Neuronal stem cell (in vitro differentiated cells): ENCODE measurements at regions not wholly inside any gene's neighbourhood (a gene's known extent, or its start where the extent isn't known, plus 50 kb on each side); places are given as distances from the start of the nearest gene placed in this dataset.

Experiments used
- DNase-seq: peaks from one replicate; pipeline ENCODE4 v3.0.0-alpha.2; 2013; ENCODE audit warnings: low spot score
- H2AFZ ChIP-seq: one replicate; pipeline ENCODE4 v1.6.1; 2013; ENCODE audit warnings: mild to moderate bottlenecking, low read length, inconsistent platforms
- H2AK5ac ChIP-seq: 2 replicates; pipeline ENCODE4 v1.6.1; 2013; ENCODE audit warnings: low read depth, mild to moderate bottlenecking, inconsistent platforms, low read length, moderate library complexity, mixed read lengths
- H2BK120ac ChIP-seq: 2 replicates; pipeline ENCODE4 v1.6.1; 2013; ENCODE audit warnings: low read depth, mild to moderate bottlenecking, inconsistent platforms, low read length, moderate library complexity, mixed read lengths
- H2BK12ac ChIP-seq: one replicate; pipeline ENCODE4 v1.6.1; 2013; ENCODE audit warnings: low read length, inconsistent platforms
- H2BK15ac ChIP-seq: 2 replicates; pipeline ENCODE4 v1.6.1; 2013; ENCODE audit warnings: mild to moderate bottlenecking, low read length, inconsistent platforms, mixed read lengths
- H2BK5ac ChIP-seq: one replicate; pipeline ENCODE4 v1.6.1; 2013; ENCODE audit warnings: inconsistent platforms, mild to moderate bottlenecking, low read length, moderate library complexity
- H3K14ac ChIP-seq: one replicate; pipeline ENCODE4 v1.6.1; 2013; ENCODE audit warnings: low read length, inconsistent platforms
- H3K18ac ChIP-seq: 2 replicates; pipeline ENCODE4 v1.6.1; 2013; ENCODE audit warnings: low read length, inconsistent platforms
- H3K23ac ChIP-seq: 2 replicates; pipeline ENCODE4 v1.6.1; 2013; ENCODE audit warnings: low read depth, mild to moderate bottlenecking, mixed read lengths, low read length, inconsistent platforms; ENCODE audit not compliant: poor library complexity
- H3K27ac ChIP-seq: replicated peaks from 3 replicates; pipeline ENCODE4 v1.5.1; 2013; ENCODE audit warnings: low read length, inconsistent platforms
- H3K27me3 ChIP-seq, 3 experiments: 2 replicates each; pipeline ENCODE4 v1.6.1; 2013; ENCODE audit warnings: low read length in 3 of 3, mild to moderate bottlenecking in 2 of 3, inconsistent platforms in 1 of 3, low read depth in 1 of 3, mixed read lengths in 1 of 3, moderate library complexity in 1 of 3; ENCODE audit not compliant: control insufficient read depth in 3 of 3, insufficient read depth in 3 of 3
- H3K36me3 ChIP-seq, 2 donors: replicated peaks in 1 of 2; 2 replicates each; pipeline ENCODE4 v1.6.1; 2013; ENCODE audit warnings: low read length in 2 of 2; ENCODE audit not compliant: control insufficient read depth in 2 of 2, insufficient read depth in 2 of 2
- H3K4ac ChIP-seq: 2 replicates; pipeline ENCODE4 v1.6.1; 2013; ENCODE audit warnings: inconsistent platforms, mild to moderate bottlenecking, low read length, moderate library complexity
- H3K4me1 ChIP-seq, 2 donors: 1 replicate in 1 of 2; 2 replicates in 1 of 2; pipeline ENCODE4 v1.6.1; 2013; ENCODE audit warnings: low read length in 2 of 2, low read depth in 1 of 2; ENCODE audit not compliant: control insufficient read depth in 2 of 2, insufficient read depth in 1 of 2
- H3K4me2 ChIP-seq: one replicate; pipeline ENCODE4 v1.6.1; 2013; ENCODE audit warnings: mild to moderate bottlenecking, low read length, inconsistent platforms; ENCODE audit not compliant: insufficient read depth, poor library complexity, severe bottlenecking
- H3K4me3 ChIP-seq, 2 donors: 2 replicates each; pipeline ENCODE4 v1.5.1; 2013; ENCODE audit warnings: low read length in 2 of 2, mild to moderate bottlenecking in 2 of 2, inconsistent platforms in 1 of 2, moderate library complexity in 1 of 2
- H3K79me1 ChIP-seq: one replicate; pipeline ENCODE4 v1.6.1; 2013; ENCODE audit warnings: low read depth, mild to moderate bottlenecking, inconsistent platforms, low read length, moderate library complexity
- H3K9ac ChIP-seq: one replicate; pipeline ENCODE4 v1.6.1; 2013; ENCODE audit warnings: mild to moderate bottlenecking, low read depth, low read length, inconsistent platforms; ENCODE audit not compliant: poor library complexity
- H3K9me3 ChIP-seq, 2 donors: replicated peaks in 1 of 2; 2 replicates each; pipeline versions ENCODE3 to v1.6.1; 2013; ENCODE audit warnings: low read length in 2 of 2, mild to moderate bottlenecking in 2 of 2, inconsistent platforms in 1 of 2, low read depth in 1 of 2, mixed read lengths in 1 of 2, moderate library complexity in 1 of 2; ENCODE audit not compliant: control insufficient read depth in 2 of 2, insufficient read depth in 1 of 2
- H4K8ac ChIP-seq: one replicate; pipeline ENCODE4 v1.6.1; 2013; ENCODE audit warnings: low read depth, mild to moderate bottlenecking, inconsistent platforms, low read length, moderate library complexity
- H4K91ac ChIP-seq: one replicate; pipeline ENCODE4 v1.6.1; 2013; ENCODE audit warnings: low read length, low read depth, mild to moderate bottlenecking, inconsistent platforms; ENCODE audit not compliant: poor library complexity
- WGBS, 2 donors: extraction: QIAGEN DNeasy Blood & Tissue Kit; methylation state at CpG; one replicate each; pipeline ENCODE4 v1.1.7; 2013; ENCODE audit warnings: missing lambda C conversion rate in 2 of 2, mixed read lengths in 1 of 2; ENCODE audit not compliant: insufficient read length in 2 of 2, insufficient replicate concordance in 1 of 2; ENCODE audit errors: extremely low coverage in 2 of 2; 5-methylcytosine and 5-hydroxymethylcytosine counted together

GRCh38 chr5:96265487-96265886 is 167.6 kb downstream of the PCSK1 start:
- no peak for DNase-seq
- WGBS, 2 donors: no CpG with 5 or more reads among the region's 1 CpG
- no peak overlapping the region for H3K4me3 ChIP-seq
- no peak overlapping the region for H2BK15ac ChIP-seq
- no peak overlapping the region for H2AFZ ChIP-seq
- no peaks in the 10 kb centered on the region for H3K79me1 ChIP-seq
- H2AK5ac ChIP-seq: no peak overlapping the region
- no peak overlapping the region for H2BK12ac ChIP-seq
- no peak overlapping the region for H2BK120ac ChIP-seq
- H4K91ac ChIP-seq: no peak overlapping the region
- no peaks in the 10 kb centered on the region for H3K36me3 ChIP-seq
- peaks cover 0 to 15% of the 10 kb centered on the region in 2 donors for H3K9me3 ChIP-seq
- H3K14ac ChIP-seq: no peak overlapping the region
- no peak overlapping the region for H4K8ac ChIP-seq
- no peaks in the 10 kb centered on the region for H3K4me1 ChIP-seq
- H3K9ac ChIP-seq: no peak overlapping the region
- no peaks in the 10 kb centered on the region for H3K27me3 ChIP-seq
- H3K4ac ChIP-seq: no peak overlapping the region
- H2BK5ac ChIP-seq: no peak overlapping the region
- no peak overlapping the region for H3K23ac ChIP-seq
- H3K4me2 ChIP-seq: no peak overlapping the region
- H3K18ac ChIP-seq: no peak overlapping the region
- no peak overlapping the region for H3K27ac ChIP-seq

GRCh38 chr5:96264047-96264446 is 169.0 kb downstream of the PCSK1 start:
- no peak overlapping the region for H3K14ac ChIP-seq
- no peak overlapping the region for H3K27ac ChIP-seq
- no peaks in the 10 kb centered on the region for H3K36me3 ChIP-seq
- H3K18ac ChIP-seq: no peak overlapping the region
- no peak overlapping the region for H2BK120ac ChIP-seq
- no peak overlapping the region for H2BK15ac ChIP-seq
- no peak overlapping the region for H3K4me3 ChIP-seq
- H3K9ac ChIP-seq: no peak overlapping the region
- H2AK5ac ChIP-seq: no peak overlapping the region
- no peak for DNase-seq
- H3K23ac ChIP-seq: no peak overlapping the region
- H3K4me1 ChIP-seq: no peaks in the 10 kb centered on the region
- no peak overlapping the region for H3K4ac ChIP-seq
- peaks cover 0 to 8% of the 10 kb centered on the region in 2 donors for H3K9me3 ChIP-seq
- no peak overlapping the region for H2AFZ ChIP-seq
- no peak overlapping the region for H3K4me2 ChIP-seq
- no peaks in the 10 kb centered on the region for H3K27me3 ChIP-seq
- H3K79me1 ChIP-seq: no peaks in the 10 kb centered on the region
- H2BK12ac ChIP-seq: no peak overlapping the region
- WGBS, 2 donors: 100% methylated on average over 1 of the region's 3 CpGs; no CpG with 5 or more reads in 1 of the 2 donors
- H2BK5ac ChIP-seq: no peak overlapping the region
- no peak overlapping the region for H4K8ac ChIP-seq
- no peak overlapping the region for H4K91ac ChIP-seq

DNA sequence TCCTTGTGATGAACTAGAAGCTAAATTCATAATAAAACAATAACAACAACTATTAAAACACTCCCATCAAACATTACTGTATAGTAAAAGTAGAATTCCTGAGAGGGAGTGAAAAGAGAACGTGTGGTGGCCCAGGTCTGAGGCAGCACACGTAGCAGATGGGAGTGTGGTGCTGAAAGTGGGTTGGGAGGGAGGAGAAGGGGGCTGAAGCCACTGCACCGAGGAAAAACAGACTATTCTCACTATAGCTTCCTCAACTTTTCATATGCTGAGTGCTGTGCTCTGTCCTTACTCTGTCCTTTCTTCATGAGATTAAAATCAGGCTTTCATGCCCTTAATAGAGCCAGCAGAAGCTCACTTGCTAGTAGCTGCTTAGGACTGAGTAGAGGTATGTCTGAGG is 170.9 kb downstream of the PCSK1 start:
- Histone ChIP-seq H3K9me3 (peaks cover 0 to 2% of the 10 kb centered on the region in 2 donors), H4K91ac (no peak overlapping the region), H2BK120ac (no peak overlapping the region), H3K79me1 (no peaks in the 10 kb centered on the region), H3K27ac (no peak overlapping the region), H2BK12ac (no peak overlapping the region), H3K36me3 (no peaks in the 10 kb centered on the region), H3K4ac (no peak overlapping the region), H2BK5ac (no peak overlapping the region), H3K9ac (no peak overlapping the region), H3K14ac (no peak overlapping the region), H4K8ac (no peak overlapping the region), H3K4me2 (no peak overlapping the region), H3K27me3 (no peaks in the 10 kb centered on the region), H3K4me1 (no peaks in the 10 kb centered on the region), H2AFZ (peak overlapping the region; percentile 24), H3K18ac (no peak overlapping the region), H2AK5ac (no peak overlapping the region), H2BK15ac (no peak overlapping the region), H3K23ac (no peak overlapping the region), H3K4me3 (no peak overlapping the region)
- WGBS, 2 donors: no CpG with 5 or more reads among the region's 3 CpGs
- no peak for DNase-seq

DNA sequence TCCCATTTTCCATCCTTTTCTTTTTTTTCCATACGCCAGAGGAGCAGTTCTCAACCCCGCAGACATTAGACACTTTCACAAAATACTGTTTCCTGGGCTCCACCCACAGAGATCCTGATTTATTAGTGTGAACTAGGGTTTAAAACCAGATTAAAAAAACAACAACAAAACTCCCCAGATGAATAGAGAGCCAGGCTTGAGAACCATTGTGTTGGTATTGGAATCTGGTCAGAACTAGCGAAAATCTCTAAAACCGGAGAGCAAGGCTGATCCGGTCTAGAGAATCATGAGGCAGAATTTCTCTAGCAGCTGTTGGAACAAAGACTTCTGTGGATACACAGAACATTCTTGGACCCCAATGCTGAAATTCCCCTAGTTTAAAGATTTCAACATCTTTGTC is 173.0 kb downstream of the PCSK1 start:
- Histone ChIP-seq H3K79me1 (no peaks in the 10 kb centered on the region), H2BK5ac (no peak overlapping the region), H2AFZ (peak overlapping the region; percentile 60), H3K4me2 (no peak overlapping the region), H4K8ac (no peak overlapping the region), H3K36me3 (no peaks in the 10 kb centered on the region), H3K18ac (no peak overlapping the region), H3K23ac (no peak overlapping the region), H3K9me3 (no peaks in the 10 kb centered on the region), H4K91ac (no peak overlapping the region), H2AK5ac (no peak overlapping the region), H3K27me3 (no peaks in the 10 kb centered on the region), H2BK12ac (no peak overlapping the region), H3K9ac (no peak overlapping the region), H3K27ac (no peak overlapping the region), H2BK120ac (no peak overlapping the region), H3K14ac (no peak overlapping the region), H3K4ac (no peak overlapping the region), H2BK15ac (no peak overlapping the region), H3K4me3 (no peak overlapping the region), H3K4me1 (no peaks in the 10 kb centered on the region)
- DNase-seq: no peak
- WGBS, 2 donors: no CpG with 5 or more reads among the region's 5 CpGs
